ENCODE measurements at regions not wholly inside any gene's neighbourhood (a gene's known extent, or its start where the extent isn't known, plus 50 kb on each side); places are given as distances from the start of the nearest gene placed in this dataset.
"Not testable (repeated sequence)": the region's sequence is repeated elsewhere in the genome, so short reads cannot be mapped to it uniquely, and the experiment has no call there.

- DNase-seq, result peak; percentile 11 to 49 (median 44)
Observed at GRCh38 chr3:34132069-34132692, 333.8 kb downstream of the PDCD6IP start.

GRCh38 chr3:34139566-34139965 lies 341.1 kb downstream of the PDCD6IP start:
- no peak for DNase-seq

GRCh38 chr3:34140616-34141015 lies 342.2 kb downstream of the PDCD6IP start:
- peak; percentile 5 to 80 (median 41) for DNase-seq

DNA sequence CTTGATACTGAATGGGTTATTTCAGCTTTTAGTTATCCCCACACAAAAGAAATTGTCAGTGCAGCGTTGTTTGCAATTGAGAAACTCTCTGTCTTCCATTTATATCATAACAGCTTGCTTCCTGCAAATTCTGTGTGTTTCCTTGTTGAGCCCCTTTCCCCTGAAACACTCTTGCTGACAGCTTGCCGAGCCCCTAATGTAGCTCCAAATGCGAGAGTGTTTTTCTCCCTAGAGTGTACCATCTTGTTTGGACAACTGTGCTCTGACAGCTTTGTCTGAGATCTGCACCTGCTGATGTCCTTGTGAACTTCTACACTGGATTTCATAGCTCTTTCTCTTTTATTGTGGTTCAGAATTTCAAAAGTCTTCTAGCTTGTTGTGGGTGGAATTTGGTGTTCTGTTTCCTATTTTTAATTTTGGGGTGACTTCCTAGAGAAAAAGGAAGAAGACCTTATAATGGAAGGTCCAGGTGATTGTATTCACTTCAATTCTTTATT lies 343.5 kb downstream of the PDCD6IP start:
- DNase-seq, result peak in 1 of 4 experiments; percentile 10

GRCh38 chr3:34145796-34146195 lies 347.4 kb downstream of the PDCD6IP start:
- no peak for DNase-seq

DNA sequence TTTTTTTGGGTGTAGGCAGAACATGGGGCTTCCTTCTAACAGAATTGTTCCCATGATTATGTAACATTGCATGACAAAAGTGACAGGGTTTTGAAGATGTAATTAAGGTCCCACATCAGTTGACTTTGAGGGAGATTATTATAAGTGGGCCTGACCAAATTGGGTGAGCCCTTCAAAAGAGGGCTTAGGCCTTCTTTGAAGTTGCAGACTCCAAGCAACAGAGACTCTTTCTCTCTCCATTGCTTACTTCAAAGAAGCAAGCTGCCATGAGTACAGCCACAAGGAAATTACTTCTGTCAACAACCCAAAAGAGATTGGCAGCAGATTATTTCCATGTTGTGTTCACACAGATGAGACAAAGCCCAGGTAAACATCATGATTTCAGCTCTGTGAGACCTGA lies 348.2 kb downstream of the PDCD6IP start:
- DNase-seq, result peak in 1 of 4 experiments; percentile 15

- DNase-seq, result no peak
Observed at GRCh38 chr3:34150992-34151391, 352.6 kb downstream of the PDCD6IP start.

- DNase-seq, result no peak
Observed at GRCh38 chr3:34152656-34153055, 354.2 kb downstream of the PDCD6IP start.

DNA sequence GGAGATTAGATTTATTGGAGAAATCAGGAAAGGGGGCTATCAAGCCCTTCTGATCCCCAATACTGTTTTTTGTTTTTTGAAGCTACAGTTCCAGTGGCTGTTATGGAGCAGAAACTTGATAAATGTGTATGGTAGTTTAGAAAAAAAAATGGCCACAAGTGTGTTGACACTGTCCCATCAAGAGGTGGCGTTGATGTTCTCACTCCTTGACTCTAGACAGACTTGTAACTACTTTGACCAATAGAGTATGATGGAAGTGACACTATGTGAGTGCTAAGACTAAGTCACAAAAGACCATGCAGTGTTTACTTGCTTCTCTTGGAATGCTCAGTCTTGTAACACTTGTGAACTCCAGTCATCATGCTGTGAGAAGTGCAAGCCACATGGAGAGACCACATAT lies 356.7 kb downstream of the PDCD6IP start:
- peak in 1 of 4 experiments; percentile 2 for DNase-seq

GRCh38 chr3:34155666-34156065 lies 357.2 kb downstream of the PDCD6IP start:
- no peak for DNase-seq

DNA sequence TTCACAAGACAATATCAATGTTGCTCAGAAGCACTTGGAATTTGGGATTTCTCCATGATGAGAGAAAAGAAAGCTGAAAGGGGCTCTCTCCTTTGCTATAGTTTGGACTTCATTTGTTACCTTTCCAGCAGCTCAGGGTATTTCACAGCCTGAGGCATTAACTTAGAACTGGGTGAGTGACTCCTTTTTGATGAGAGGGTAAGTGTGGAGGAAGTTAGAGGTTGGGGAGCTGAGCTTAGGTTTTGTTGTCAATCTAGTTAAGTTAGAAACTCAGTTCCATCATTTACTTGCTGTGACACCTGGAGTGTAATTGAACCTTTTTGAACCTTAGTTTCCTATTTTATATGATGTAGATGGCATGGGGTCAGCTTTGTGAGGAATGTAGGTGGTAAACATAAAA lies 359.1 kb downstream of the PDCD6IP start:
- no peak for DNase-seq

- DNase-seq, result no peak
Observed at GRCh38 chr3:34159613-34160420, 361.4 kb downstream of the PDCD6IP start.

- not testable (repeated sequence) for DNase-seq
Observed at GRCh38 chr3:34169636-34170035, 371.2 kb downstream of the PDCD6IP start.

GRCh38 chr3:34174740-34175139 lies 376.3 kb downstream of the PDCD6IP start:
- DNase-seq, result no peak

- DNase-seq, result no peak
Observed at GRCh38 chr3:34175636-34176176, 377.3 kb downstream of the PDCD6IP start.

DNA sequence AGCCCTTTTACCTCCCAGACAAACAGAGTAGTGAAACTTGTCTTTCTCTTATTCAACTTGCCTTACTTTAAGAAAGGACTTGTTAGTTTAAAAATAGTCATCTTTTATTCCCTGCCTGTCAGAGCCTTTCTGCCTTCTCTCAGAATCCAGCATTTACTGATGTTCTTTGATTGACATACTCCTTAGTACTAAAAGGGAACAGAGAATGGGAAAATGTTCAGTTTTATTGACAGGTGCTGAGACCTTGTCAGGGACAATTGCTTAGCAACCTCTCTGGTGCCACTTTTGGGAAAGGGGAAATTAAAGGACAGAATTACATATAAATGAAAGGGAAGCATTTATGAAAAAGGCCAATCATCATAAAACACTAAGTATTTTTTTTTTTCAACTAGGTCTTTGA lies 378.3 kb downstream of the PDCD6IP start:
- DNase-seq, result no peak

- no peak for DNase-seq
Observed at GRCh38 chr3:34178415-34178814, 380.0 kb downstream of the PDCD6IP start.

- no peak for DNase-seq
Observed at GRCh38 chr3:34179716-34180115, 381.3 kb downstream of the PDCD6IP start.

GRCh38 chr3:34180532-34180931 lies 382.1 kb downstream of the PDCD6IP start:
- DNase-seq, result no peak

GRCh38 chr3:34183114-34183513 lies 384.7 kb downstream of the PDCD6IP start:
- DNase-seq, result no peak

DNA sequence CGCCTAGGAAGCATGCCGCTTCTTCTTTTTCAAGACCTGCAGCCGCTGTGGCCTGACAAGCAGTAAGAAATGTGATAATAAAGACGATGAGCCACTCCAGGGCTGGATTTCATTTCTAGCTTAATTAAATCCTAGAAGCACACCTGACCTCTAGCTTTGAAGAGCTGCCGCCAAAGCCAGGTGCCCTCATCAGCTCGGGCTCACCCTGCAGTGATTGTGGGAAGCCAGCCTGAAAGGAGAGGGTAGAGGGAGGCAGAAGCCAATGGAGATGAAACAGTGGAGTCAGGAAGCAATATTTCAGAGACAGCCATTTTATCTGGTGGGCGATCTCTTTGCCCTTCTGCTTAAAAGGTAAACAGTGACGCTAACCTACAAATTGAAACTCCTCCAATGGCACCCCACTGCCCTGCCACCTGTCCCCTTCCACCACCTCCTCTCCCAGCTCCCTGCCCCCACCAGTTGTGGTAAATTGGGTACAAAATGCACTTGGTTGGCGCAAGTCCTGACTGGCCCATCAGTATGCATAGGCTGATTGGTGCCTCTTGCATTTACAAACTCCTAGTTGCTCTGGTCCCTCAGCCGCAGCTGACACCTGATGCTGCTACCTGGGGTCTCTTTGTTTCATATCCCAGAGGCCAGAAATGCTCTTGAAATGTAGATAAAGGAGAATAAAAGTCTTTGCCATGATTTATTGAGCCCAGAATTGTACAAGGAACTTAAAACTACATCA lies 385.3 kb downstream of the PDCD6IP start:
- no peak for DNase-seq

DNA sequence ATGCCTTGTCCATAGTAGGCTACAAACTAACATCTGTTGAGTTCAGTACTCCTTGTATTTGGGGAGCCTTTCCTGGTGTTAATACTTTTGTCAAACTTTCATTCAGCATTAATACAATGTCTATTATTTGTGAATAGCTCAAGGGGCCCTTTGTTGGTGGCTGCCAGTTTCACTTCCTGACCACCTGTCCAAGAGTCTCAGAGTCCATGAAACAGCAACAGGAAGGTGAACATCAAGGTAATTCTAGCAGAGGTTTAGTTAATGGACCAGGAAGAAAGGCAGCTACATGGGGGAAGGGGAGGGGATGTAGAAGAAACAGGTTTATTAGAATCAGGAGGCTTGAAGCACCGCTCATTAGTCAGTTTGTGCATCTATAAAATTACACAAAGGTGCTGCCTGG lies 386.9 kb downstream of the PDCD6IP start:
- DNase-seq, result no peak

DNA sequence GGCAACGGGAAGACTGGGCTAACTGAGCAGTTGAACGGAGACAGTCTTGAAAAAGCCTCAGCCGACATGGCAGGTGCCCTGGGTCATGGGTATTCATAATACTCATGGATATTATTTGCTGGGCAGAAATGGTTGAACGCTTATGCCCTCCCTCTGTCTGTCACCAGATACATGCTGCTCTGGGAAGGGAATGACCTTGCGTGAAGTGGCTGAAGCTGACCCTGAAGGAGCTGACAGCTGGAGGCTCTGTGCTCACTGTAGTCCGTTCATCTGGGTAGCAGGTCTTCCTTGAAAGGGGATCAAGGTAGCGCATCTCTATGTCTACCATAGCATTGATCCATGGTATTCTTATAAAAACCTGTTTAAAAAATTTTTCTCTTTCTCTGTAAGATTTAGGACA lies 390.7 kb downstream of the PDCD6IP start:
- no peak for DNase-seq
